Uterus (tissue), 2 donors: ENCODE measurements at regions not wholly inside any gene's neighbourhood (a gene's known extent, or its start where the extent isn't known, plus 50 kb on each side); places are given as distances from the start of the nearest gene placed in this dataset.

Experiments
- POLR2A ChIP-seq, 2 donors: fragments of 450-650 bp; IDR thresholded peaks; one replicate each; pipeline ENCODE4 v1.6.1; 2016; ENCODE audit warnings: antibody characterized with exemption in 2 of 2, mild to moderate bottlenecking in 1 of 2, moderate library complexity in 1 of 2
- TF ChIP-seq, protein P1 (sequence below), 4 experiments: fragments of 200-600 bp in 2 of 4; fragments of 450-650 bp in 2 of 4; sonication (generic) in 2 of 4; IDR thresholded peaks; one replicate each; pipeline ENCODE4 v1.5.1; 2016 to 2019; ENCODE audit warnings: antibody characterized with exemption in 4 of 4, mild to moderate bottlenecking in 2 of 4, moderate library complexity in 1 of 4

DNA sequence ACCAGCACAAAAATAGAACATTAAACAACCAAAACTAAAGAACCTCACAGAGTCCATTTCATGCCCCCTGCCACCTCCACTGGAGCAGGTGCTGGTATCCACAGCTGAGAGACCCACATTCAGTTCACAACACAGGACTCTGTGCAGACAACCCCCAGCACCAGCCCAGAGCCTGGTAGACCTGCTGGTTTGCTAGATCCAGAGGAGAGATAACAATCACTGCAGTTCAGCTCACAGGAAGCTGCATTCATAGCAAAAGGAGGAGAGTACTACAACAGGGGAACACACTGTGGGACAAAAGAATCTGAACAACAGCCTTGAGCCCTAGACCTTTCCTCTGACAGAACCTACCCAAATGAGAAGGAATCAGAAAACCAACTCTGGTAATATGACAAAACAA, 326.7 kb downstream of the METTL4 start:
- TF ChIP-seq, protein P1, sequence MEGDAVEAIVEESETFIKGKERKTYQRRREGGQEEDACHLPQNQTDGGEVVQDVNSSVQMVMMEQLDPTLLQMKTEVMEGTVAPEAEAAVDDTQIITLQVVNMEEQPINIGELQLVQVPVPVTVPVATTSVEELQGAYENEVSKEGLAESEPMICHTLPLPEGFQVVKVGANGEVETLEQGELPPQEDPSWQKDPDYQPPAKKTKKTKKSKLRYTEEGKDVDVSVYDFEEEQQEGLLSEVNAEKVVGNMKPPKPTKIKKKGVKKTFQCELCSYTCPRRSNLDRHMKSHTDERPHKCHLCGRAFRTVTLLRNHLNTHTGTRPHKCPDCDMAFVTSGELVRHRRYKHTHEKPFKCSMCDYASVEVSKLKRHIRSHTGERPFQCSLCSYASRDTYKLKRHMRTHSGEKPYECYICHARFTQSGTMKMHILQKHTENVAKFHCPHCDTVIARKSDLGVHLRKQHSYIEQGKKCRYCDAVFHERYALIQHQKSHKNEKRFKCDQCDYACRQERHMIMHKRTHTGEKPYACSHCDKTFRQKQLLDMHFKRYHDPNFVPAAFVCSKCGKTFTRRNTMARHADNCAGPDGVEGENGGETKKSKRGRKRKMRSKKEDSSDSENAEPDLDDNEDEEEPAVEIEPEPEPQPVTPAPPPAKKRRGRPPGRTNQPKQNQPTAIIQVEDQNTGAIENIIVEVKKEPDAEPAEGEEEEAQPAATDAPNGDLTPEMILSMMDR (IDR thresholded peaks at IDR 0.05) = no peak
- no peak for TF ChIP-seq POLR2A (IDR thresholded peaks at IDR 0.05)
